ENCODE measurements at regions not wholly inside any gene's neighbourhood (a gene's known extent, or its start where the extent isn't known, plus 50 kb on each side); places are given as distances from the start of the nearest gene placed in this dataset.

DNA sequence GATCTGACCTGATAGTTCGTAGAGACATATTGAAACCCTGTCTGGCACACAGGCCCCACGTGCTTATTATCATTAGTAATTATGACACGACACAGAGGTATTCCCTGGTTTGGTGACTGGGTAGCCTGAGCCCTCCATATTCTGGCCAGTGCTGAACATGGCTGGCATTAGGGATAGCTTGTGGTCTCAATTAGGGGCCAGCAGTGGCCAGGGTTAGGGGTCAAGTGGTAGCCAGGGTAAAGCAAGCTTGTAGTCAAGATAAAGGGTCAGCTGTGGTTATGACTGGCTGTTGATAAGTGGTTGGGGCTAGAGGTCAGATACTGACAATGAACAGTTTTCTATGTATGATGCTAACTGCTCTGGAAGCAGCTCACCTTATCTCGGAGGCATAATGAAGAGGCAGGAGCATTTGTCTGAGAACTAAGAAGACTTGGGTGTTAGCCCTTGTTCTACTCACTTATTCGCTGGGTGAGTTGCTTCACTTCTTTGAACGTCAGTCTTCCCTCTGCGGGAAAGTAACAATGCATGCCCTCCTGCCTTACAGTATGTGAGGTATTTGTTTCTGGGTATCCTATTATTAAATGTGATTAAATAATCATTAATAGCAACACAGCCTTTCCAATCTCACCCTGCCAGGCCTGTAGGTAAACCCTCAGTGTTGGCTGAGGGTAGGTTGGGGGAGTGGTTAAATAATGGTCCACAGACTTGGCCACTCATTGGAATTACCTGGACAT is 66.7 kb downstream of the VEGFA start:
- Histone ChIP-seq H4K20me1 (ENCODE audit: insufficient read depth, low read length) (no peaks in the 10 kb centered on the region), H2AFZ (ENCODE audit: low read length) (no peak overlapping the region), H3K9ac (ENCODE audit: insufficient read depth, low read depth, low read length) (no peak overlapping the region), H3K27me3 (ENCODE audit: control insufficient read depth in 1 of 2, insufficient read depth in 2 of 2, low read length in 2 of 2) (peaks cover 9 to 57% of the 10 kb centered on the region in 2 experiments), H3K79me2 (ENCODE audit: insufficient read depth, low read length) (no peaks in the 10 kb centered on the region), H3K4me1 (ENCODE audit: insufficient read depth, low read length) (peaks cover 67% of the 10 kb centered on the region), H3K36me3 (replicated peaks in 1 of 2; ENCODE audit: control insufficient read depth in 1 of 2, insufficient read depth in 2 of 2, low read length in 2 of 2) (no peaks in the 10 kb centered on the region), H3K27ac (ENCODE audit: extremely low read length, insufficient read depth, low read length) (no peak overlapping the region), H3K4me3 (replicated peaks in 1 of 3; ENCODE audit: insufficient read depth in 1 of 3, low read depth in 2 of 3, low read length in 3 of 3) (no peak overlapping the region), H3K9me3 (ENCODE audit: low read length) (no peaks in the 10 kb centered on the region), H3K4me2 (ENCODE audit: low read depth, low read length) (no peak overlapping the region)
- 24% methylated on average over 7 of the region's 7 CpGs for WGBS (ENCODE audit: low lambda C conversion rate)
- no TSS peak for BruUV-seq (replicated peaks)
- intact Hi-C loops (cut with micrococcal nuclease; ENCODE audit: unreplicated experiment): loop anchor here (5.0 kb wide), 1 partner anchor 116 kb away; no protein-coding TSS in a partner anchor
- ATAC-seq (no peak), FAIRE-seq (no peak), DNase-seq (ENCODE audit: low spot score) (no peak)
- CTCF ChIA-PET (ENCODE audit: low intra/inter-chr PET ratio, low total read pairs): no interaction called here
- in situ Hi-C loops (cut with HindIII; ENCODE audit: extremely low pct_ligation_motif_present, low pct_unique_long_range_greater_than_20kb): no loop called here
- TF ChIP-seq NR2F2 (IDR thresholded peaks at IDR 0.05; ENCODE audit: borderline replicate concordance, low read depth) (peak; percentile 73), NR2F6 (IDR thresholded peaks at IDR 0.05) (peak; percentile 31; the same call in 1 of the 2 replicates), NR2F6 (CRISPR knock-in tag; IDR thresholded peaks at IDR 0.05) (no peak), HHEX (CRISPR knock-in tag; IDR thresholded peaks at IDR 0.05) (peak; percentile 12; the same call in 1 of the 2 replicates), CREB1 (IDR thresholded peaks at IDR 0.05) (0 out of 2 replicates have a peak, but pooled peaks have one; percentile 10), CREB1 (CRISPR knock-in tag; IDR thresholded peaks at IDR 0.05) (no peak), HOXA5 (CRISPR knock-in tag; IDR thresholded peaks at IDR 0.05) (no peak)
- POLR2A ChIA-PET: no interaction called here

Small RNAs in the stretch of these regions (small RNA-seq; reads per million reads assigned to genes)
- gene AL157371.1 (ENCODE audit: insufficient read depth in 2 of 3, insufficient read length in 3 of 3, low read depth in 2 of 3, low replicate concordance in 1 of 3): 0 reads per million in 3 experiments
